CD4-positive, alpha-beta T cell treated with Interleukin-4 for 1 hour (primary cell): ENCODE measurements at regions not wholly inside any gene's neighbourhood (a gene's known extent, or its start where the extent isn't known, plus 50 kb on each side); places are given as distances from the start of the nearest gene placed in this dataset.

Experiments used
- DNase-seq, 2 donors: peaks; one replicate each; pipeline ENCODE4 v3.0.0-alpha.2; 2020 to 2022

GRCh38 chr9:89774858-89775370, 170.1 kb downstream of the GADD45G start:
- no peak for DNase-seq

- DNase-seq, result no peak
Measured at GRCh38 chr9:89775641-89776040, 170.8 kb downstream of the GADD45G start.

- DNase-seq, result no peak
Measured at GRCh38 chr9:89776795-89777525, 172.1 kb downstream of the GADD45G start.

- DNase-seq, result no peak
Measured at GRCh38 chr9:89777544-89777943, 172.7 kb downstream of the GADD45G start.

- DNase-seq, result no peak
Measured at GRCh38 chr9:89778100-89779090, 173.6 kb downstream of the GADD45G start.

GRCh38 chr9:89779405-89780203, 174.8 kb downstream of the GADD45G start:
- no peak for DNase-seq

- DNase-seq, result no peak
Measured at GRCh38 chr9:89780959-89781358, 176.1 kb downstream of the GADD45G start.

GRCh38 chr9:89781838-89782540, 177.2 kb downstream of the GADD45G start:
- peak in 1 of 2 donors; percentile 52 for DNase-seq

GRCh38 chr9:89786655-89787054, 181.8 kb downstream of the GADD45G start:
- DNase-seq, result peak; percentile 2 to 41

GRCh38 chr9:89787595-89787994, 182.8 kb downstream of the GADD45G start:
- no peak for DNase-seq

GRCh38 chr9:89788434-89788833, 183.6 kb downstream of the GADD45G start:
- DNase-seq, result no peak

- no peak for DNase-seq
Measured at GRCh38 chr9:89789922-89790510, 185.2 kb downstream of the GADD45G start.

- DNase-seq, result no peak
Measured at GRCh38 chr9:89790542-89791109, 185.8 kb downstream of the GADD45G start.

GRCh38 chr9:89791754-89792153, 186.9 kb downstream of the GADD45G start:
- DNase-seq, result no peak

GRCh38 chr9:89792189-89793123, 187.6 kb downstream of the GADD45G start:
- no peak for DNase-seq

- no peak for DNase-seq
Measured at GRCh38 chr9:89793124-89793495, 188.3 kb downstream of the GADD45G start.

- DNase-seq, result no peak
Measured at GRCh38 chr9:89793551-89793950, 188.7 kb downstream of the GADD45G start.

GRCh38 chr9:89794918-89795317, 190.1 kb downstream of the GADD45G start:
- DNase-seq, result no peak

GRCh38 chr9:89795538-89796195, 190.9 kb downstream of the GADD45G start:
- DNase-seq, result no peak

- no peak for DNase-seq
Measured at GRCh38 chr9:89796606-89797005, 191.8 kb downstream of the GADD45G start.
